GM23248 (cell line): ENCODE measurements at regions not wholly inside any gene's neighbourhood (a gene's known extent, or its start where the extent isn't known, plus 50 kb on each side); places are given as distances from the start of the nearest gene placed in this dataset.

Experiments used
- DNase-seq: peaks from one replicate; pipeline ENCODE4 v3.0.0-alpha.2; 2015
- H2AFZ ChIP-seq: fragments of 200-600 bp; sonication (generic); 2 replicates; pipeline ENCODE4 v1.6.1; 2016; ENCODE audit warnings: antibody characterized with exemption
- H3F3A ChIP-seq: fragments of 200-600 bp; sonication (generic); 2 replicates; pipeline ENCODE4 v1.6.1; 2016; ENCODE audit warnings: mild to moderate bottlenecking, antibody characterized with exemption, mixed run types; ENCODE audit not compliant: insufficient read depth
- H3K27ac ChIP-seq: fragments of 200-600 bp; sonication (generic); 2 replicates; pipeline ENCODE4 v1.5.1; 2016; ENCODE audit warnings: mild to moderate bottlenecking
- H3K27me3 ChIP-seq: fragments of 200-600 bp; sonication (generic); replicated peaks from 2 replicates; pipeline ENCODE4 v1.6.1; 2016; ENCODE audit warnings: mild to moderate bottlenecking; ENCODE audit not compliant: insufficient read depth
- H3K36me3 ChIP-seq: fragments of 200-600 bp; sonication (generic); 2 replicates; pipeline ENCODE4 v1.6.1; 2016; ENCODE audit warnings: low read depth, mild to moderate bottlenecking
- H3K4me1 ChIP-seq: fragments of 200-600 bp; sonication (generic); 2 replicates; pipeline ENCODE4 v1.6.1; 2016; ENCODE audit warnings: mild to moderate bottlenecking; ENCODE audit not compliant: insufficient read depth
- H3K4me2 ChIP-seq: fragments of 200-600 bp; sonication (generic); one replicate; pipeline ENCODE4 v1.6.1; 2016; ENCODE audit warnings: mild to moderate bottlenecking; ENCODE audit not compliant: unreplicated experiment
- H3K4me3 ChIP-seq: fragments of 200-600 bp; sonication (generic); 2 replicates; pipeline ENCODE4 v1.5.1; 2016; ENCODE audit warnings: mild to moderate bottlenecking
- H3K79me2 ChIP-seq: fragments of 200-600 bp; sonication (generic); 2 replicates; pipeline ENCODE4 v1.6.1; 2016; ENCODE audit warnings: mild to moderate bottlenecking; ENCODE audit not compliant: insufficient read depth
- H3K9ac ChIP-seq: fragments of 200-600 bp; sonication (generic); 2 replicates; pipeline ENCODE4 v1.6.1; 2016; ENCODE audit warnings: mild to moderate bottlenecking
- H3K9me2 ChIP-seq: fragments of 200-600 bp; sonication (generic); 2 replicates; pipeline ENCODE4 v1.6.1; 2016; ENCODE audit warnings: mixed run types, mild to moderate bottlenecking, moderate library complexity; ENCODE audit not compliant: insufficient read depth
- H3K9me3 ChIP-seq: fragments of 200-600 bp; sonication (generic); one replicate; pipeline ENCODE4 v1.6.1; 2017; ENCODE audit warnings: low read depth
- H4K20me1 ChIP-seq: fragments of 200-600 bp; sonication (generic); 2 replicates; pipeline ENCODE4 v1.6.0; 2016; ENCODE audit not compliant: insufficient read depth
- EZH2 ChIP-seq: fragments of 200-600 bp; sonication (generic); IDR thresholded peaks from 2 replicates; pipeline ENCODE4 v1.6.1; 2018; ENCODE audit warnings: antibody characterized with exemption, mild to moderate bottlenecking; ENCODE audit not compliant: insufficient read depth, poor library complexity, severe bottlenecking
- EZH2phosphoT487 ChIP-seq: fragments of 200-600 bp; sonication (generic); IDR thresholded peaks from 2 replicates; pipeline ENCODE4 v1.6.1; 2018; ENCODE audit warnings: antibody characterized with exemption, moderate library complexity, mild to moderate bottlenecking, low read depth; ENCODE audit not compliant: insufficient read depth
- WGBS, 2 experiments: methylation state at CpG; one replicate each; pipeline ENCODE4 v1.1.6; 2015 to 2017; ENCODE audit warnings: low lambda C conversion rate in 2 of 2, low coverage in 1 of 2; ENCODE audit errors: missing lambda C conversion rate in 2 of 2; 5-methylcytosine and 5-hydroxymethylcytosine counted together
- in situ Hi-C: fragments of 300-500 bp; cut with MboI; formaldehyde crosslinking; loops from 2 replicates; pipeline ENCODE4 v1.15.0; 2020

DNA sequence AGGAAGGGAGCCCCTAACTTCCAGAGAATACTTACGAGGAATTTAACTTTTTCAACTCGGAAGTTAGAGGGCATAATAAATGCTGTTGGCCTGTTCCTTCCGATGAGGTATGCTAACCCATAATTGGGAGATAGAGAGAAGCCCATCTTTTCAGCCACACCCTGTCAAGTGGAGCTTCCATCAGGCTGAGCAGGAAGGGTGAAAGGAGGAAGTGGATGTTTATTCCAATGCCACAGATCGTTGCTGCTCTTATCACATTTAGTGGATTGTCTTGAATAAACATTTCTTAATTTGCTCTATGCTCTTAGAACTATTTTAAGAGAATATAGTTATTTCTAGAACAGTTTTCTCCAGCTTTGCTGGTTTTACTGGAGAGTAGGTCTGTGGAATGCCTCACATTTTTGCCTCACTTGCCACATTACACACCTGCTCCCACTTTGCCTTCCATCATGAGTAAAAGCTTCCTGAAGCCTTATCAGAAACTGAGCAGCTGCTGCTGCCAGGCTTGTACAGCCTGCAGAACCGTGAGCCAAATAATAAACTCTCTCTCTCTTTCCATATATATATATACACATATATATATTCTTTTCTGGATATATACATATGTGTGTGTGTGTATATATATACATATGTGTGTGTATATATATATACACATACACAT, 60.0 kb upstream of the RGS21 start:
- Histone ChIP-seq H3K4me3 (no peak overlapping the region), H3K9me2 (no peaks in the 10 kb centered on the region), H3K4me2 (no peak overlapping the region), H3K36me3 (no peaks in the 10 kb centered on the region), H3K27me3 (no peaks in the 10 kb centered on the region), H4K20me1 (no peaks in the 10 kb centered on the region), H3K4me1 (no peaks in the 10 kb centered on the region), H2AFZ (no peak overlapping the region), H3F3A (no peaks in the 10 kb centered on the region), H3K9ac (no peak overlapping the region), H3K9me3 (peaks cover 5% of the 10 kb centered on the region), H3K27ac (no peak overlapping the region), H3K79me2 (no peaks in the 10 kb centered on the region)
- TF ChIP-seq EZH2phosphoT487 = no peak
- TF ChIP-seq EZH2 = no peak
- DNase-seq = no peak
- 17 to 25% methylated on average over 5 of the region's 5 CpGs for WGBS, 2 experiments
- in situ Hi-C loops = no loop called here

DNA sequence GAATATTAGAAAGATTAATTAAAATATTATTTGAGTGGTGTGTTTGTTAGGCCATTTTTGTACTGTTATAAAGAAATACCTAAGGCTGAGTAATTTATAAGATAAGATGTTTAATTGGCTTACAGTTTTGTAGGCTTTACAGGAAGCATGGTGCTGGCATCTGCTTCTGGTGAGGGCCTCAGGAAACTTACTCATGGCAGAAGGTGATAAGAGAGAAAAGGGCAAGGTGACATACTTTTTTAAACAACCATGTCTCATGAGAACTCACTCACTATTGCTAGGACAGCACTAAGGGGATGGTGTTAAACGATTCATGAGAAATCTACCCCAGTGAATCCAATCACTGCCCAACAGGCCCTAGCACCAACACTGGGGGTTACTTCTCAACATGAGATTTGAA, 56.7 kb upstream of the RGS21 start:
- no peak for TF ChIP-seq EZH2
- TF ChIP-seq EZH2phosphoT487 = no peak
- no peaks in the 10 kb centered on the region for H3K27me3 ChIP-seq
- no peak overlapping the region for H2AFZ ChIP-seq
- 9 to 11% methylated on average over 1 of the region's 1 CpG for WGBS, 2 experiments
- DNase-seq = no peak
- H4K20me1 ChIP-seq = no peaks in the 10 kb centered on the region
- H3K4me1 ChIP-seq = no peaks in the 10 kb centered on the region
- no peak overlapping the region for H3K27ac ChIP-seq
- no peak overlapping the region for H3K9ac ChIP-seq
- no peaks in the 10 kb centered on the region for H3K36me3 ChIP-seq
- H3K4me3 ChIP-seq = no peak overlapping the region
- no peaks in the 10 kb centered on the region for H3F3A ChIP-seq
- H3K9me3 ChIP-seq = no peaks in the 10 kb centered on the region
- H3K9me2 ChIP-seq = no peaks in the 10 kb centered on the region
- no peak overlapping the region for H3K4me2 ChIP-seq
- no peaks in the 10 kb centered on the region for H3K79me2 ChIP-seq
- in situ Hi-C loops = no loop called here

DNA sequence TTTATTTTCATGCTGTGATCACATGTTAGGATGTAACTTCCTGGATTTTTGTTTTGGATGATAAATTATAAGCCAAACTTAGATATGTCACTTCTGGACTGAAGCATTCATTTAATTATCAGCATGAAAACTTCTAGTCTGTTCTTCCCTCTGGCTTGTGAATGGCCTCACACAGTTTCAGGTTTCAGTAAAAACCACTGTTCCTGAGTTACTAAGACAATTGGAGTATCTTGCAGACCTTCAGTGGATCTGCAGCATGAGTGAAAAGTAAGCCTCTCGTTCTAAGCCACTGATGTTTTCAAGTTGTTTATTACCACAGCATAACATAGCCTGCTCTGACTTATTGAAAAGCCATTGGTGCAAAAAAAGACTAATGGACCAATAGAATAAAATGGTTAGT, 55.3 kb upstream of the RGS21 start:
- H4K20me1 ChIP-seq = no peaks in the 10 kb centered on the region
- no peak overlapping the region for H3K9ac ChIP-seq
- H3K9me3 ChIP-seq = no peaks in the 10 kb centered on the region
- H3K27ac ChIP-seq = no peak overlapping the region
- 8 to 20% methylated on average over 1 of the region's 1 CpG for WGBS, 2 experiments
- H3K9me2 ChIP-seq = no peaks in the 10 kb centered on the region
- H3K4me3 ChIP-seq = no peak overlapping the region
- H2AFZ ChIP-seq = no peak overlapping the region
- TF ChIP-seq EZH2 (no peak), EZH2phosphoT487 (no peak)
- H3K36me3 ChIP-seq = no peaks in the 10 kb centered on the region
- no peaks in the 10 kb centered on the region for H3K79me2 ChIP-seq
- H3K27me3 ChIP-seq = no peaks in the 10 kb centered on the region
- H3K4me1 ChIP-seq = no peaks in the 10 kb centered on the region
- H3K4me2 ChIP-seq = no peak overlapping the region
- no peaks in the 10 kb centered on the region for H3F3A ChIP-seq
- in situ Hi-C loops = no loop called here
- DNase-seq = no peak

DNA sequence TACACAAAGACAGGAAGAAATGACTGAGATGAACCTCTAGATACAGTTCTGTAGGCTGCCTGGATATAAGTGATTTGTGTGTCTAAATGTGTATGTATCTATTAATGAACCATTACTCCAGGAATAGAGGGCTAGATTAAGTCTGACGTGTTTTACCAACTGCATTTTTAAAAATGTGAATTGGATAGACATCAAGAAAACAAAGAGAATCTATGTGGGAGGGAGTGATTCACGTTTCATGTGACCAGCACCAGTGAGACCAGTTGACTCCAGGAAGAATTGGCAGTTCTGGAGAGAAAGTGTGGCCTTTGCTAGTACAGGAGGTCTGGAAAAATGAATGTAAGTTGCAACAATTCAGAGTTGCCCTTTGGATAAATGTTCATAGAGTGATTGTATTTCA, 53.4 kb upstream of the RGS21 start:
- in situ Hi-C loops = no loop called here
- Histone ChIP-seq H3K27ac (no peak overlapping the region; the same call in 1 of the 2 replicates), H3K9me2 (no peaks in the 10 kb centered on the region), H3K27me3 (no peaks in the 10 kb centered on the region), H3K9ac (no peak overlapping the region), H3K36me3 (no peaks in the 10 kb centered on the region), H4K20me1 (no peaks in the 10 kb centered on the region), H3K4me3 (no peak overlapping the region), H3K4me1 (no peaks in the 10 kb centered on the region), H3K4me2 (no peak overlapping the region), H2AFZ (no peak overlapping the region), H3K79me2 (no peaks in the 10 kb centered on the region), H3K9me3 (no peaks in the 10 kb centered on the region), H3F3A (no peaks in the 10 kb centered on the region)
- TF ChIP-seq EZH2phosphoT487 = no peak
- TF ChIP-seq EZH2 = no peak
- DNase-seq = peak; percentile 33
- WGBS, 2 experiments = 3 to 4% methylated on average over 2 of the region's 2 CpGs
